UCSD-AML1 (cell line): ENCODE measurements at regions not wholly inside any gene's neighbourhood (a gene's known extent, or its start where the extent isn't known, plus 50 kb on each side); places are given as distances from the start of the nearest gene placed in this dataset.
"Not testable (repeated sequence)": the region's sequence is repeated elsewhere in the genome, so short reads cannot be mapped to it uniquely, and the experiment has no call there.

Experiments used
- DNase-seq: peaks from one replicate; lab custom pipeline; 2025; ENCODE audit not compliant: unreplicated experiment; lab: John Stamatoyannopoulos, UW

- no peak for DNase-seq
Measured at GRCh38 chr3:70519026-70519425, 206.6 kb upstream of the MDFIC2 start.

- no peak for DNase-seq
Measured at GRCh38 chr3:70518356-70518755, 205.9 kb upstream of the MDFIC2 start.

- no peak for DNase-seq
Measured at GRCh38 chr3:70517124-70517890, 204.9 kb upstream of the MDFIC2 start.

GRCh38 chr3:70516076-70516475, 203.6 kb upstream of the MDFIC2 start:
- DNase-seq = no peak

GRCh38 chr3:70507486-70507885, 195.0 kb upstream of the MDFIC2 start:
- DNase-seq = no peak

GRCh38 chr3:70506775-70507174, 194.3 kb upstream of the MDFIC2 start:
- no peak for DNase-seq

- no peak for DNase-seq
Measured at GRCh38 chr3:70501561-70501960, 189.1 kb upstream of the MDFIC2 start.

GRCh38 chr3:70488816-70489215, 176.4 kb upstream of the MDFIC2 start:
- DNase-seq = no peak

- no peak for DNase-seq
Measured at GRCh38 chr3:70488131-70488530, 175.7 kb upstream of the MDFIC2 start.

- no peak for DNase-seq
Measured at GRCh38 chr3:70486414-70487017, 174.1 kb upstream of the MDFIC2 start.

GRCh38 chr3:70476174-70476573, 163.7 kb upstream of the MDFIC2 start:
- DNase-seq = no peak

GRCh38 chr3:70471464-70472342, 159.3 kb upstream of the MDFIC2 start:
- no peak for DNase-seq

- no peak for DNase-seq
Measured at GRCh38 chr3:70466096-70466495, 153.7 kb upstream of the MDFIC2 start.

- DNase-seq = no peak
Measured at GRCh38 chr3:70464876-70465275, 152.4 kb upstream of the MDFIC2 start.

GRCh38 chr3:70464465-70464864, 152.0 kb upstream of the MDFIC2 start:
- no peak for DNase-seq

- DNase-seq = not testable (repeated sequence)
Measured at GRCh38 chr3:70450220-70450619, 137.8 kb upstream of the MDFIC2 start.

GRCh38 chr3:70435422-70435821, 123.0 kb upstream of the MDFIC2 start:
- not testable (repeated sequence) for DNase-seq

- DNase-seq = no peak
Measured at GRCh38 chr3:70433091-70433490, 120.7 kb upstream of the MDFIC2 start.

- DNase-seq = no peak
Measured at GRCh38 chr3:70431911-70432310, 119.5 kb upstream of the MDFIC2 start.

- no peak for DNase-seq
Measured at GRCh38 chr3:70426071-70426470, 113.6 kb upstream of the MDFIC2 start.

- no peak for DNase-seq
Measured at GRCh38 chr3:70421506-70421905, 109.1 kb upstream of the MDFIC2 start.

GRCh38 chr3:70409018-70409417, 96.6 kb upstream of the MDFIC2 start:
- no peak for DNase-seq
